Caco-2 (cell line): ENCODE measurements at regions not wholly inside any gene's neighbourhood (a gene's known extent, or its start where the extent isn't known, plus 50 kb on each side); places are given as distances from the start of the nearest gene placed in this dataset.

Experiments used
- BruUV-seq: library from RNA; stranded (reverse); fragments of 400-500 nt; replicated peaks from 2 replicates; lab custom pipeline; 2021; lab: Mats Ljungman, UMichigan
- CTCF ChIA-PET: fragments of 300-600 bp; sonication (Branson Sonifier 250); formaldehyde crosslinking; loops from one replicate; lab custom pipeline; 2022; ENCODE audit warnings: antibody characterized with exemption; lab: Charles Lee
- POLR2A ChIA-PET: fragments of 300-600 bp; sonication (Branson Sonifier 250); formaldehyde crosslinking; loops from one replicate; lab custom pipeline; 2022; ENCODE audit warnings: antibody characterized with exemption; lab: Charles Lee
- DNase-seq, 2 experiments: peaks; one replicate each; pipeline versions ENCODE4 v3.0.0 to v3.0.0-alpha.2; 2020 to 2022
- H3K27me3 ChIP-seq: replicated peaks from 2 replicates; pipeline ENCODE4 v1.6.0; 2011; ENCODE audit warnings: low read length; ENCODE audit not compliant: control insufficient read depth, insufficient read depth
- H3K36me3 ChIP-seq: 2 replicates; pipeline ENCODE4 v1.5.1; 2011; ENCODE audit warnings: low read length; ENCODE audit not compliant: control insufficient read depth, insufficient read depth
- H3K4me1 ChIP-seq: fragments of 250-450 bp; sonication (Bioruptor Pico); 2 replicates; pipeline ENCODE4 v1.5.1; 2020; ENCODE audit warnings: mild to moderate bottlenecking
- H3K4me3 ChIP-seq: 2 replicates; pipeline ENCODE4 v1.5.1; 2011; ENCODE audit warnings: low read depth, mild to moderate bottlenecking, control low read depth, low read length
- H3K9me3 ChIP-seq: fragments of 250-450 bp; sonication (Bioruptor Pico); 2 replicates; pipeline ENCODE4 v1.5.1; 2020; ENCODE audit warnings: mild to moderate bottlenecking, moderate library complexity
- H3K27ac Mint-ChIP-seq: one replicate; pipeline ENCODE4 v1.8.0; 2022; ENCODE audit warnings: mixed read lengths; ENCODE audit not compliant: unreplicated experiment
- H3K27me3 Mint-ChIP-seq: one replicate; pipeline ENCODE4 v1.8.0; 2022; ENCODE audit warnings: mixed read lengths; ENCODE audit not compliant: insufficient read depth, unreplicated experiment
- H3K36me3 Mint-ChIP-seq: one replicate; pipeline ENCODE4 v1.8.0; 2022; ENCODE audit warnings: mild to moderate bottlenecking, mixed read lengths; ENCODE audit not compliant: insufficient read depth, unreplicated experiment
- H3K4me1 Mint-ChIP-seq: one replicate; pipeline ENCODE4 v1.8.0; 2022; ENCODE audit warnings: low read depth, mixed read lengths; ENCODE audit not compliant: unreplicated experiment
- H3K4me3 Mint-ChIP-seq: one replicate; pipeline ENCODE4 v1.8.0; 2022; ENCODE audit warnings: mild to moderate bottlenecking, moderate library complexity, mixed read lengths; ENCODE audit not compliant: unreplicated experiment
- H3K9me3 Mint-ChIP-seq: one replicate; pipeline ENCODE4 v1.8.0; 2022; ENCODE audit warnings: mixed read lengths; ENCODE audit not compliant: unreplicated experiment
- intact Hi-C: fragments of 100-400 bp; cut with micrococcal nuclease; formaldehyde crosslinking; loops from one replicate; pipeline ENCODE4 v1.10.0; 2022; ENCODE audit not compliant: unreplicated experiment
- TF ChIP-seq, protein P1 (sequence below), 2 experiments: fragments of 200-600 bp in 1 of 2; IDR thresholded peaks; 1 replicate in 1 of 2; 2 replicates in 1 of 2; pipeline versions ENCODE4 v1.5.1 to v1.8.0; 2011 to 2022; ENCODE audit warnings: antibody characterized with exemption in 1 of 2, control low read depth in 1 of 2, inconsistent platforms in 1 of 2, low read depth in 1 of 2, low read length in 1 of 2, mild to moderate bottlenecking in 1 of 2, moderate library complexity in 1 of 2; ENCODE audit not compliant: insufficient read depth in 1 of 2, severe bottlenecking in 1 of 2, unreplicated experiment in 1 of 2

DNA sequence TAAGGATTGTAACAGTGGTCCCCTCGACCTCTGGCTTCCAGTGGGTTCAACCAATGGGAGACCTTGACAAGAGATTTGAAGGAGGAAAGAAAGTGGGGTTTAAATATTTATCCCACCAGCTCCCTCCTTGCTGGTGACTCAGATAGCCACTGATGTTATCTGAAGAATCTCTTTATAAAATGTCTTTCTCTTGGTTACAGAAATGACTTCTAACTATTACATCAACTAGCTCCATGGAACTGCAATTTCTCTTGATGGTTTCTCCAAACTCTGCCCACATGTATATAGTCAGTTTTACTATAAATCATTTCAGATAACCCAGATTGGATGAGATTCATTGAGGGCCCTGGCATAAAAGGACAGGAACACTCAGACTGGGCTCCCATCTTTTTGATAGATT lies 920.2 kb upstream of the SOX9 start:
- H3K27me3 ChIP-seq: no peaks in the 10 kb centered on the region
- no peak overlapping the region for H3K27ac Mint-ChIP-seq
- H3K9me3 ChIP-seq: no peaks in the 10 kb centered on the region
- TF ChIP-seq, protein P1, sequence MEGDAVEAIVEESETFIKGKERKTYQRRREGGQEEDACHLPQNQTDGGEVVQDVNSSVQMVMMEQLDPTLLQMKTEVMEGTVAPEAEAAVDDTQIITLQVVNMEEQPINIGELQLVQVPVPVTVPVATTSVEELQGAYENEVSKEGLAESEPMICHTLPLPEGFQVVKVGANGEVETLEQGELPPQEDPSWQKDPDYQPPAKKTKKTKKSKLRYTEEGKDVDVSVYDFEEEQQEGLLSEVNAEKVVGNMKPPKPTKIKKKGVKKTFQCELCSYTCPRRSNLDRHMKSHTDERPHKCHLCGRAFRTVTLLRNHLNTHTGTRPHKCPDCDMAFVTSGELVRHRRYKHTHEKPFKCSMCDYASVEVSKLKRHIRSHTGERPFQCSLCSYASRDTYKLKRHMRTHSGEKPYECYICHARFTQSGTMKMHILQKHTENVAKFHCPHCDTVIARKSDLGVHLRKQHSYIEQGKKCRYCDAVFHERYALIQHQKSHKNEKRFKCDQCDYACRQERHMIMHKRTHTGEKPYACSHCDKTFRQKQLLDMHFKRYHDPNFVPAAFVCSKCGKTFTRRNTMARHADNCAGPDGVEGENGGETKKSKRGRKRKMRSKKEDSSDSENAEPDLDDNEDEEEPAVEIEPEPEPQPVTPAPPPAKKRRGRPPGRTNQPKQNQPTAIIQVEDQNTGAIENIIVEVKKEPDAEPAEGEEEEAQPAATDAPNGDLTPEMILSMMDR (IDR thresholded peaks at IDR 0.05; ENCODE audit: insufficient read depth in 1 of 2, low read depth in 1 of 2, low read length in 1 of 2, severe bottlenecking in 1 of 2, unreplicated experiment in 1 of 2): no peak
- H3K4me3 ChIP-seq: no peak overlapping the region
- no peaks in the 10 kb centered on the region for H3K36me3 ChIP-seq
- H3K4me1 Mint-ChIP-seq: no peaks in the 10 kb centered on the region
- H3K4me1 ChIP-seq: no peaks in the 10 kb centered on the region; the same call in 1 of the 2 replicates
- ChIA-PET CTCF (no interaction called here), POLR2A (no interaction called here)
- peaks cover 3% of the 10 kb centered on the region for H3K27me3 Mint-ChIP-seq
- intact Hi-C loops: no loop called here
- no peaks in the 10 kb centered on the region for H3K9me3 Mint-ChIP-seq
- BruUV-seq: no TSS peak
- DNase-seq: no peak
- no peaks in the 10 kb centered on the region for H3K36me3 Mint-ChIP-seq
- H3K4me3 Mint-ChIP-seq: no peak overlapping the region

DNA sequence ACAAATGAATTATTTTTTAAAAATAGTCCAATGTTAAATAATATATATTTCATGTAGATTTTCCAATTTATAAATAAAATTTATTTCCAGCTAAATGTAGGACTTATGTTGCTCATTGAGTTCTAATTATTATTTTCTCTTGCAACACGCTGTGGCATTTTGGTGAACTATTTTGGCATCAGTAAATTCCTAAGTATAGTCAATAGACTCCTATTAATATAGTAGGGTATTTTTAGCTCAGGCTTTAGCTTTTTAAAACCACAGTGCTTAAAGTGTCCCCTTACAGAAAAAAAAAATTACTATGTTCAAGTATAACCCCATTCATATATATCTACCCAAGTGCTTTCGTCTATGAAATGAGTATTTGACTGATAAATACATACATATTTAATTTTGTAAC lies 919.2 kb upstream of the SOX9 start:
- Histone ChIP-seq H3K4me1 (no peaks in the 10 kb centered on the region; the same call in 1 of the 2 replicates), H3K36me3 (no peaks in the 10 kb centered on the region), H3K4me3 (no peak overlapping the region), H3K9me3 (no peaks in the 10 kb centered on the region), H3K27me3 (no peaks in the 10 kb centered on the region)
- no peaks in the 10 kb centered on the region for H3K4me1 Mint-ChIP-seq
- H3K36me3 Mint-ChIP-seq: no peaks in the 10 kb centered on the region
- ChIA-PET POLR2A (no interaction called here), CTCF (no interaction called here)
- DNase-seq: no peak
- no peak overlapping the region for H3K4me3 Mint-ChIP-seq
- H3K9me3 Mint-ChIP-seq: no peaks in the 10 kb centered on the region
- no TSS peak for BruUV-seq
- intact Hi-C loops: no loop called here
- peaks cover 3% of the 10 kb centered on the region for H3K27me3 Mint-ChIP-seq
- no peak overlapping the region for H3K27ac Mint-ChIP-seq
- TF ChIP-seq, protein P1 (IDR thresholded peaks at IDR 0.05; ENCODE audit: insufficient read depth in 1 of 2, low read depth in 1 of 2, low read length in 1 of 2, severe bottlenecking in 1 of 2, unreplicated experiment in 1 of 2): no peak

DNA sequence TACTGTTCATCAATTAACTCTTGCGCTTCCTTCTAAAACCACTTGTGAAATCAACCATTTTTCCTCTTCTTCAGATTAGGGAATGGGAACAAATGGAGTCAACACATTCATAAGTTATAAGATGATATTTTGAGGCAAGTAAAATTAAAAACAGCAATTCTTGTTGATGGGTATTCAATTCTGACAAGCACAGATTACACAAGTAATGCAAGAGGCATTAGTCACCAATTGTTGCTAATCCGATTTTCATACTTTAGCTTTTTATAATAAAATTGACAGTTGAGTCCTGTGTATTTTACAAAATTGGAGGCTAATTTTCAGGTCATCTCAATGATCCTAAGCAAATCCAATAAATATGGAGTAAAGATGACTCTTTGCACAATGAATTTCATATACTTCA lies 918.4 kb upstream of the SOX9 start:
- H3K27me3 Mint-ChIP-seq: peaks cover 3% of the 10 kb centered on the region
- no TSS peak for BruUV-seq
- CTCF ChIA-PET: no interaction called here

More for the DNA sequence above, 918.4 kb upstream of the SOX9 start:
- Histone ChIP-seq H3K27me3 (no peaks in the 10 kb centered on the region), H3K9me3 (no peaks in the 10 kb centered on the region), H3K4me3 (no peak overlapping the region), H3K4me1 (no peaks in the 10 kb centered on the region; the same call in 1 of the 2 replicates), H3K36me3 (no peaks in the 10 kb centered on the region)
- POLR2A ChIA-PET: no interaction called here
- no peaks in the 10 kb centered on the region for H3K9me3 Mint-ChIP-seq
- no peak for DNase-seq
- intact Hi-C loops: no loop called here
- H3K4me1 Mint-ChIP-seq: no peaks in the 10 kb centered on the region
- TF ChIP-seq, protein P1 (IDR thresholded peaks at IDR 0.05; ENCODE audit: insufficient read depth in 1 of 2, low read depth in 1 of 2, low read length in 1 of 2, severe bottlenecking in 1 of 2, unreplicated experiment in 1 of 2): no peak
- H3K27ac Mint-ChIP-seq: no peak overlapping the region
- H3K4me3 Mint-ChIP-seq: no peak overlapping the region
- no peaks in the 10 kb centered on the region for H3K36me3 Mint-ChIP-seq
